GM12892 (cell line): ENCODE measurements at regions not wholly inside any gene's neighbourhood (a gene's known extent, or its start where the extent isn't known, plus 50 kb on each side); places are given as distances from the start of the nearest gene placed in this dataset.

ENCODE experiments used
- POLR2A ChIP-seq: IDR thresholded peaks from 2 replicates; pipeline ENCODE4 v1.6.1; 2011; ENCODE audit warnings: low read depth, low read length, control low read depth
- POLR2AphosphoS5 ChIP-seq: IDR thresholded peaks from 2 replicates; pipeline ENCODE4 v1.6.1; 2011; ENCODE audit warnings: low read depth, low read length, control low read depth
- TAF1 ChIP-seq: IDR thresholded peaks from 2 replicates; pipeline ENCODE4 v1.6.1; 2011; ENCODE audit warnings: low read depth, mild to moderate bottlenecking, control low read depth, low read length, borderline replicate concordance

DNA sequence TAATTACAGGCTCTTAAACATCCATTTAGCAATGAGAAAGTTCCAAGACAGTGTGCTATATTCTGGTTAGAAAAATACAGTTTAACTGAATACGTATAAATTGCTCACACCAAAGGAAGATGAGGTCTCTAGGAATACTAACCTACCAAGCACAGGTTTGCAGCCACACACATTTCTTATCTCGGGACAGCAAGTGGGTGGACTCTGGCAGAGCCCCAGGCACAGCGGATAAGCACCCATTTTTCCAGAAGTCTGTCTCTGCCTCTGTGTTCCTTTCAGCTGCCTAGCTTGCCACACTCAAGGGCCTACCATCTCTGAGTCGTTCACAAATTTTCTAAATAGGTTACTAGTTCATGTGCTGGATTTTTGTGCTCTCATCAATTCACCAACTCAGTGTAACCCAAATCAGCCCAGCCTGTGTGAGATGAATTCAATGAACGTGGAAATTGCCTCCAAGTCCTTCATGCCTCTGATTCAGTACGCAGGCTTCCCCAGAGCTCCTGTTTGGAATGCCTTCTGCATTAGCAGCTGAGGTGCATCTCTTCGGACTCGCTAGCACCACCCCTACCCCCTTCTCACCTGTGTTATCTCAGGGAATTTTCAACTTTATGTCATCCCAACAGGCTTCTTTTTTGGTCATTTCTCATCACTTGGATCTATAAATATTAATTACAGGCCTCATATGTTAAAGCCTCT, 581.0 kb upstream of the CDH11 start:
- TF ChIP-seq POLR2AphosphoS5 (no peak), POLR2A (no peak), TAF1 (no peak)
